ENCODE measurements at regions not wholly inside any gene's neighbourhood (a gene's known extent, or its start where the extent isn't known, plus 50 kb on each side); places are given as distances from the start of the nearest gene placed in this dataset.

- Mint-ChIP-seq H3K27me3 (ENCODE audit: insufficient read depth, low read depth, poor library complexity) (no peaks in the 10 kb centered on the region), H3K27ac (no peak overlapping the region), H3K36me3 (ENCODE audit: low read depth) (no peaks in the 10 kb centered on the region), H3K4me3 (no peak overlapping the region), H3K4me1 (peaks cover 3% of the 10 kb centered on the region; the same call in 1 of the 3 replicates), H3K9me3 (no peaks in the 10 kb centered on the region)
- no peak overlapping the region for H3K4me2 ChIP-seq
- no peak for TF ChIP-seq CREB1 (CRISPR knock-in tag; IDR thresholded peaks at IDR 0.05; ENCODE audit: low read depth)
- TF ChIP-seq NANOG (IDR thresholded peaks at IDR 0.05; ENCODE audit: borderline replicate concordance) = no peak
- TF ChIP-seq REST (IDR thresholded peaks at IDR 0.05; ENCODE audit: unreplicated experiment) = no peak
- TF ChIP-seq POLR2AphosphoS5 (IDR thresholded peaks at IDR 0.05; ENCODE audit: low read depth) = no peak
- no peak for TF ChIP-seq ZNF331 (CRISPR knock-in tag; IDR thresholded peaks at IDR 0.05; ENCODE audit: low read depth)
- no peak for TF ChIP-seq CTCF (conservative IDR thresholded peaks at IDR 0.05; ENCODE audit: low read depth in 2 of 2)
- no peak for TF ChIP-seq ZNF462 (CRISPR knock-in tag; IDR thresholded peaks at IDR 0.05)
- TF ChIP-seq ZNF114 (CRISPR knock-in tag; IDR thresholded peaks at IDR 0.05) = no peak
- no peak for TF ChIP-seq EZH2phosphoT487 (IDR thresholded peaks at IDR 0.05; ENCODE audit: unreplicated experiment)
- TF ChIP-seq JUNB (IDR thresholded peaks at IDR 0.05; ENCODE audit: unreplicated experiment) = no peak
- no peak for TF ChIP-seq ETS1 (IDR thresholded peaks at IDR 0.05)
- TF ChIP-seq EZH2 (IDR thresholded peaks at IDR 0.05; ENCODE audit: low read depth, unreplicated experiment) = no peak
- TF ChIP-seq STAT1 (IDR thresholded peaks at IDR 0.05; ENCODE audit: unreplicated experiment) = no peak
- H3K36me3 ChIP-seq (ENCODE audit: insufficient read depth) = no peaks in the 10 kb centered on the region
- no peaks in the 10 kb centered on the region for H3K79me2 ChIP-seq (replicated peaks; ENCODE audit: insufficient read depth)
- H2AFZ ChIP-seq = no peak overlapping the region
- H3K27me3 ChIP-seq (ENCODE audit: insufficient read depth) = no peaks in the 10 kb centered on the region
- DNase-seq (ENCODE audit: low spot score) (no peak), ATAC-seq (no peak)
- H4K20me1 ChIP-seq (replicated peaks; ENCODE audit: insufficient read depth) = no peaks in the 10 kb centered on the region
- H3K4me3 ChIP-seq = no peak overlapping the region
- H3K4me1 ChIP-seq (ENCODE audit: insufficient read depth) = no peaks in the 10 kb centered on the region; the same call in 1 of the 2 replicates
- H3K9me2 ChIP-seq (ENCODE audit: insufficient read depth) = no peaks in the 10 kb centered on the region
- no peaks in the 10 kb centered on the region for H3F3A ChIP-seq (replicated peaks; ENCODE audit: low read depth)
- no peak overlapping the region for H3K27ac ChIP-seq (ENCODE audit: low read depth)
These were observed 339.3 kb downstream of the NSUN3 start for GRCh38 chr3:94402126-94402525.

Measured in GM23338 (cell line).